ENCODE measurements at regions not wholly inside any gene's neighbourhood (a gene's known extent, or its start where the extent isn't known, plus 50 kb on each side); places are given as distances from the start of the nearest gene placed in this dataset.
"Not testable (repeated sequence)": the region's sequence is repeated elsewhere in the genome, so short reads cannot be mapped to it uniquely, and the experiment has no call there.

GRCh38 chr5:100017520-100018262 is 517.5 kb upstream of the FAM174A start:
- no peak for DNase-seq (ENCODE audit: low read depth in 2 of 2)

- DNase-seq (ENCODE audit: low read depth in 2 of 2), result not testable (repeated sequence)
Observed at GRCh38 chr5:100013305-100013704, 521.9 kb upstream of the FAM174A start.

- DNase-seq (ENCODE audit: low read depth in 2 of 2), result not testable (repeated sequence)
Observed at GRCh38 chr5:100011160-100011559, 524.0 kb upstream of the FAM174A start.

- no peak for DNase-seq (ENCODE audit: low read depth in 2 of 2)
Observed at GRCh38 chr5:100004969-100005368, 530.2 kb upstream of the FAM174A start.

GRCh38 chr5:99998319-99998718 is 536.9 kb upstream of the FAM174A start:
- no peak for DNase-seq (ENCODE audit: low read depth in 2 of 2)

GRCh38 chr5:99995407-99995806 is 539.8 kb upstream of the FAM174A start:
- DNase-seq (ENCODE audit: low read depth in 2 of 2), result no peak

- DNase-seq (ENCODE audit: low read depth in 2 of 2), result no peak
Observed at GRCh38 chr5:99973779-99974178, 561.4 kb upstream of the FAM174A start.

GRCh38 chr5:99955962-99956361 is 579.2 kb upstream of the FAM174A start:
- DNase-seq (ENCODE audit: low read depth in 2 of 2), result no peak

- no peak for DNase-seq (ENCODE audit: low read depth in 2 of 2)
Observed at GRCh38 chr5:99955006-99955405, 580.2 kb upstream of the FAM174A start.

- DNase-seq (ENCODE audit: low read depth in 2 of 2), result no peak
Observed at GRCh38 chr5:99949969-99950524, 585.1 kb upstream of the FAM174A start.

GRCh38 chr5:99949361-99949760 is 585.8 kb upstream of the FAM174A start:
- no peak for DNase-seq (ENCODE audit: low read depth in 2 of 2)

- DNase-seq (ENCODE audit: low read depth in 2 of 2), result no peak
Observed at GRCh38 chr5:99948850-99949249, 586.3 kb upstream of the FAM174A start.

- DNase-seq (ENCODE audit: low read depth in 2 of 2), result no peak
Observed at GRCh38 chr5:99945478-99946442, 589.4 kb upstream of the FAM174A start.

GRCh38 chr5:99940540-99940939 is 594.6 kb upstream of the FAM174A start:
- DNase-seq (ENCODE audit: low read depth in 2 of 2), result no peak

GRCh38 chr5:99936911-99937310 is 598.3 kb upstream of the FAM174A start:
- no peak for DNase-seq (ENCODE audit: low read depth in 2 of 2)

GRCh38 chr5:99929806-99930135 is 605.4 kb upstream of the FAM174A start:
- no peak for DNase-seq (ENCODE audit: low read depth in 2 of 2)

- DNase-seq (ENCODE audit: low read depth in 2 of 2), result no peak
Observed at GRCh38 chr5:99929067-99929805, 605.9 kb upstream of the FAM174A start.

- no peak for DNase-seq (ENCODE audit: low read depth in 2 of 2)
Observed at GRCh38 chr5:99928490-99928889, 606.7 kb upstream of the FAM174A start.

- no peak for DNase-seq (ENCODE audit: low read depth in 2 of 2)
Observed at GRCh38 chr5:99926463-99926862, 608.7 kb upstream of the FAM174A start.

GRCh38 chr5:99922386-99922785 is 612.8 kb upstream of the FAM174A start:
- no peak for DNase-seq (ENCODE audit: low read depth in 2 of 2)

- DNase-seq (ENCODE audit: low read depth in 2 of 2), result no peak
Observed at GRCh38 chr5:99911971-99912370, 623.2 kb upstream of the FAM174A start.

- no peak for DNase-seq (ENCODE audit: low read depth in 2 of 2)
Observed at GRCh38 chr5:99906776-99907175, 628.4 kb upstream of the FAM174A start.

Measured in fibroblast of skin of left quadriceps (primary cell).